Vagina (tissue), 2 donors: ENCODE measurements at regions not wholly inside any gene's neighbourhood (a gene's known extent, or its start where the extent isn't known, plus 50 kb on each side); places are given as distances from the start of the nearest gene placed in this dataset.
A peak's percentile ranks its signal among the peaks of the same experiment; 100 is the strongest.

Experiments used
- DNase-seq, 2 donors: peaks; one replicate each; pipeline ENCODE4 v3.0.0-alpha.2; 2017; ENCODE audit errors: extremely low spot score in 2 of 2
- H3K27ac ChIP-seq: fragments of 200-600 bp; sonication (generic); one replicate; pipeline ENCODE4 v1.5.1; 2019
- H3K27me3 ChIP-seq: fragments of 200-600 bp; sonication (generic); one replicate; pipeline ENCODE4 v1.5.1; 2019
- H3K36me3 ChIP-seq, 2 donors: fragments of 200-600 bp; sonication (generic); one replicate each; pipeline ENCODE4 v1.5.1; 2017 to 2019
- H3K4me1 ChIP-seq: fragments of 200-600 bp; sonication (generic); one replicate; pipeline ENCODE4 v1.5.1; 2019
- H3K4me3 ChIP-seq, 2 donors: fragments of 200-600 bp; sonication (generic); 1 replicate in 1 of 2; 2 replicates in 1 of 2; pipeline ENCODE4 v1.5.1; 2016 to 2019
- H3K9me3 ChIP-seq: fragments of 200-600 bp; sonication (generic); one replicate; pipeline ENCODE4 v1.5.1; 2019
- POLR2A ChIP-seq, 2 donors: fragments of 450-650 bp; IDR thresholded peaks; one replicate each; pipeline ENCODE4 v1.6.1; 2017; ENCODE audit warnings: antibody characterized with exemption in 2 of 2, mild to moderate bottlenecking in 2 of 2, moderate library complexity in 2 of 2
- POLR2AphosphoS5 ChIP-seq, 2 donors: sonication (generic); formaldehyde crosslinking; IDR thresholded peaks; one replicate each; pipeline ENCODE4 v1.9.0; 2017; ENCODE audit warnings: antibody characterized with exemption in 2 of 2, mild to moderate bottlenecking in 2 of 2, low read depth in 1 of 2; ENCODE audit not compliant: insufficient read depth in 1 of 2
- intact Hi-C: fragments of 100-400 bp; cut with DNase I; formaldehyde crosslinking; loops from one replicate; pipeline ENCODE4 v1.15.1; 2023
- TF ChIP-seq, protein P1 (sequence below), 3 experiments: fragments of 450-650 bp in 2 of 3; fragments of 200-600 bp in 1 of 3; sonication (generic) in 1 of 3; IDR thresholded peaks; one replicate each; pipeline ENCODE4 v1.5.1; 2017 to 2019; ENCODE audit warnings: antibody characterized with exemption in 3 of 3, mild to moderate bottlenecking in 2 of 3, moderate library complexity in 2 of 3

DNA sequence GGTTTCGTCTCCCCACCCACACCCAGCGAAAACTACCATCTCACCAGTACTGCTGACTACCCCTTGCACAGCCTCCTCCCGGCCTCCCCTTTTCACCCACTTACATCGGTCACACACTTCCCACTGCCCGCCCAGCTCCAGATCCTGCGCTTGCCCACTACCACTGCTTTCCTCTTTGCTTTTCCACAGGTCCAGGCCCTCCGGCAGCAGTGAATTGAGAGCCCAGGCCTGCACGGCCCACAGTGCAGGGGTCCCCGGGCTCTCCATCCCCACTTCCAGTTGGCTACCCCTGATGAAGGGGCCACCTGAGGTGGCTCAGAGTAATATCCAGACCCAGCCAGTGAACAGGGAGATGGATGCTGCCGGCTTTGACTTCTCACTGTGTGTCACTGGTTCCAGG lies 120.2 kb upstream of the FSTL4 start:
- no peaks in the 10 kb centered on the region for H3K36me3 ChIP-seq
- H3K27me3 ChIP-seq = no peaks in the 10 kb centered on the region
- no peak overlapping the region for H3K4me3 ChIP-seq
- TF ChIP-seq POLR2AphosphoS5 (IDR thresholded peaks at IDR 0.05; ENCODE audit: insufficient read depth in 1 of 2, low read depth in 1 of 2) (no peak), POLR2A (IDR thresholded peaks at IDR 0.05) (no peak)
- TF ChIP-seq, protein P1, sequence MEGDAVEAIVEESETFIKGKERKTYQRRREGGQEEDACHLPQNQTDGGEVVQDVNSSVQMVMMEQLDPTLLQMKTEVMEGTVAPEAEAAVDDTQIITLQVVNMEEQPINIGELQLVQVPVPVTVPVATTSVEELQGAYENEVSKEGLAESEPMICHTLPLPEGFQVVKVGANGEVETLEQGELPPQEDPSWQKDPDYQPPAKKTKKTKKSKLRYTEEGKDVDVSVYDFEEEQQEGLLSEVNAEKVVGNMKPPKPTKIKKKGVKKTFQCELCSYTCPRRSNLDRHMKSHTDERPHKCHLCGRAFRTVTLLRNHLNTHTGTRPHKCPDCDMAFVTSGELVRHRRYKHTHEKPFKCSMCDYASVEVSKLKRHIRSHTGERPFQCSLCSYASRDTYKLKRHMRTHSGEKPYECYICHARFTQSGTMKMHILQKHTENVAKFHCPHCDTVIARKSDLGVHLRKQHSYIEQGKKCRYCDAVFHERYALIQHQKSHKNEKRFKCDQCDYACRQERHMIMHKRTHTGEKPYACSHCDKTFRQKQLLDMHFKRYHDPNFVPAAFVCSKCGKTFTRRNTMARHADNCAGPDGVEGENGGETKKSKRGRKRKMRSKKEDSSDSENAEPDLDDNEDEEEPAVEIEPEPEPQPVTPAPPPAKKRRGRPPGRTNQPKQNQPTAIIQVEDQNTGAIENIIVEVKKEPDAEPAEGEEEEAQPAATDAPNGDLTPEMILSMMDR (IDR thresholded peaks at IDR 0.05) = no peak
- no peak overlapping the region for H3K27ac ChIP-seq
- intact Hi-C loops = no loop called here
- DNase-seq = no peak
- H3K4me1 ChIP-seq = no peaks in the 10 kb centered on the region
- no peaks in the 10 kb centered on the region for H3K9me3 ChIP-seq

DNA sequence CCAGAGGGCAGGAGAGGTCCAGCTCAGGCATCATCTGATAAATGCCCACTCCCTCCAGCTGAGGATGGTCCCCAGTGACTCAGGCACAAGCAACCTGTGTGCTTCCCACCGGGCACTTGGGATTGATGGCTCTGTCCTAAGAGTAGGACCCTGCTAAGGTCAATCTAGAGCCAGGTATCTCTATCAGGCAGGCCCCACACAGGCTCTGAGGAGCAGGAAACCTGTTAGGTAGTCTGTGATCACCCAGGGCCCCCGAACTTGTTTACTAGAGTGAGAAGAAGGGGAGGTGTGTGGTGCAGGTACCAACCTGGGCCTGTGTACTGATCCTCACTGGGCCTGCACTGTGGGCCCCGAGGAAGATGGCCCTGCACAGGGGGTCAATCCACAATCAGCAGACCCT lies 119.6 kb upstream of the FSTL4 start:
- TF ChIP-seq, protein P1 (IDR thresholded peaks at IDR 0.05) = no peak
- TF ChIP-seq POLR2A (IDR thresholded peaks at IDR 0.05) = no peak
- no peak for TF ChIP-seq POLR2AphosphoS5 (IDR thresholded peaks at IDR 0.05; ENCODE audit: insufficient read depth in 1 of 2, low read depth in 1 of 2)
- Histone ChIP-seq H3K27me3 (no peaks in the 10 kb centered on the region), H3K36me3 (no peaks in the 10 kb centered on the region), H3K27ac (no peak overlapping the region), H3K4me3 (no peak overlapping the region), H3K9me3 (no peaks in the 10 kb centered on the region), H3K4me1 (no peaks in the 10 kb centered on the region)
- DNase-seq = peak in 1 of 2 donors; percentile 52
- intact Hi-C loops = no loop called here

DNA sequence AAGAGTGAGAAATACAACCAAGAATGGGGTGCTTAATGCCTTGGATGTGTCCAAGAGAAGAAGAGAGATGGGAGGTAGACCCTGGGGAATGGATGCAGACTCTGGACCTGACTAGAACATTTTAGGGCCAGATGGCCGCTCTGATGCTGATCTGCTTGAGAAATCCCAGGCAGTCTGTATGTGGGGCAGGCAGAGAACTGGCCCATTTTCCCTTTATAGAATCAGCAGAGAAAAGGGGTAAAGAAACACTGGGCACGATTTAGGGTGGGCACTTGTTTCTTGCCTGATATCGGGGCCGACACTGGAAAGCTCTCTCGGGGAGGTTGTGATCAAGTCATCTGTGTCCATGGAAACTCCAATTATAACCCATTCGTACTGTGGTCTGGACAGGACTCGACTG lies 118.5 kb upstream of the FSTL4 start:
- no peaks in the 10 kb centered on the region for H3K9me3 ChIP-seq
- H3K27ac ChIP-seq = no peak overlapping the region
- no peak for TF ChIP-seq POLR2AphosphoS5 (IDR thresholded peaks at IDR 0.05; ENCODE audit: insufficient read depth in 1 of 2, low read depth in 1 of 2)
- TF ChIP-seq, protein P1 (IDR thresholded peaks at IDR 0.05) = no peak
- TF ChIP-seq POLR2A (IDR thresholded peaks at IDR 0.05) = no peak
- intact Hi-C loops = no loop called here
- no peaks in the 10 kb centered on the region for H3K4me1 ChIP-seq
- no peaks in the 10 kb centered on the region for H3K27me3 ChIP-seq
- DNase-seq = no peak
- H3K36me3 ChIP-seq = no peaks in the 10 kb centered on the region
- H3K4me3 ChIP-seq = no peak overlapping the region

DNA sequence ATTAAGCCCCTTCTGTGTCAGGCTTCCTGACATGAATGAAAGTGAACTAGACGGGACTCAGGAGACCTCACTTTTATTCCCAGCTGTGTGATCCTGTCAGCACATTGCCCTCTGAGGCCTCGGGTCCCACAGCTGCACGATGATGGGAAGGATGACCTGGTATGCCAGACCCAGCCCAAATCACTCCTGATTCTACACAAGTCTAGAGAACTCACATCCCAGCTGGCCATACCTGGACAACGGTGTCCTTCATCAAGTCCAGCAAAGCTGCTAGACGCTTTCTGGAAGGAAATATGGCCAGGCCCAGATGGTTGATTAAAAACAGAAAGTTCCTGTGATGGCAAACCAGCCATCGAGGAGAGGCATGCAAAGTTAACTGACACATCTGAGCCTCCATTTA lies 118.0 kb upstream of the FSTL4 start:
- H3K9me3 ChIP-seq = no peaks in the 10 kb centered on the region
- no peak overlapping the region for H3K27ac ChIP-seq
- H3K4me1 ChIP-seq = no peaks in the 10 kb centered on the region
- TF ChIP-seq POLR2A (IDR thresholded peaks at IDR 0.05) (no peak), POLR2AphosphoS5 (IDR thresholded peaks at IDR 0.05; ENCODE audit: insufficient read depth in 1 of 2, low read depth in 1 of 2) (no peak)
- TF ChIP-seq, protein P1 (IDR thresholded peaks at IDR 0.05) = no peak
- no peaks in the 10 kb centered on the region for H3K27me3 ChIP-seq
- no peak overlapping the region for H3K4me3 ChIP-seq
- intact Hi-C loops = no loop called here
- DNase-seq = peak; percentile 42 to 46
- H3K36me3 ChIP-seq = no peaks in the 10 kb centered on the region

DNA sequence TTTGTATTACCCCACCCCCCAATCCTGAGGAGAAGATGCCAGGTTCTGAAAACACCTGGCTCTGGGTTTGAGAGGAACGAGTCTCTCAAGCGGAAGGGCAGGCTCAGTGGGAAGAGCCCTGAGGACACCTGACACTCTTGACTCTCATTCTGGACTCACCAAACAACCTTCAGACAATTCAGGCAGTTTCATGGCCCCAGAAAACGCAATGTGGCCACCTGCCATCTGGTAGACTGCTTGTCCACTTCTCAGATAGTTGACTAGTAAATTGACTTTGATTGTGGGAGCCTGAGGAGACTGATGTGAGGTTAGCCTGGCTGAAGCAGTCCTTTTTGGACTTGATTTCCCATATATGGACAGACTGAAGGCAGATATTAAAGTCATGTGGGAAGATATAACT lies 117.5 kb upstream of the FSTL4 start:
- H3K4me3 ChIP-seq = no peak overlapping the region
- DNase-seq = peak; percentile 22 to 55
- H3K36me3 ChIP-seq = no peaks in the 10 kb centered on the region
- intact Hi-C loops = no loop called here
- H3K9me3 ChIP-seq = no peaks in the 10 kb centered on the region
- H3K27ac ChIP-seq = no peak overlapping the region
- no peaks in the 10 kb centered on the region for H3K4me1 ChIP-seq
- no peaks in the 10 kb centered on the region for H3K27me3 ChIP-seq
- no peak for TF ChIP-seq POLR2A (IDR thresholded peaks at IDR 0.05)
- TF ChIP-seq, protein P1 (IDR thresholded peaks at IDR 0.05) = no peak
- no peak for TF ChIP-seq POLR2AphosphoS5 (IDR thresholded peaks at IDR 0.05; ENCODE audit: insufficient read depth in 1 of 2, low read depth in 1 of 2)
